Cerebellar cortex (tissue), 1 donor: ENCODE measurements at regions not wholly inside any gene's neighbourhood (a gene's known extent, or its start where the extent isn't known, plus 50 kb on each side); places are given as distances from the start of the nearest gene placed in this dataset.
"Not testable (repeated sequence)": the region's sequence is repeated elsewhere in the genome, so short reads cannot be mapped to it uniquely, and the experiment has no call there.

ENCODE experiments used
- DNase-seq: peaks from one replicate; pipeline ENCODE4 v3.0.0-alpha.2; 2015; ENCODE audit warnings: low spot score

DNA sequence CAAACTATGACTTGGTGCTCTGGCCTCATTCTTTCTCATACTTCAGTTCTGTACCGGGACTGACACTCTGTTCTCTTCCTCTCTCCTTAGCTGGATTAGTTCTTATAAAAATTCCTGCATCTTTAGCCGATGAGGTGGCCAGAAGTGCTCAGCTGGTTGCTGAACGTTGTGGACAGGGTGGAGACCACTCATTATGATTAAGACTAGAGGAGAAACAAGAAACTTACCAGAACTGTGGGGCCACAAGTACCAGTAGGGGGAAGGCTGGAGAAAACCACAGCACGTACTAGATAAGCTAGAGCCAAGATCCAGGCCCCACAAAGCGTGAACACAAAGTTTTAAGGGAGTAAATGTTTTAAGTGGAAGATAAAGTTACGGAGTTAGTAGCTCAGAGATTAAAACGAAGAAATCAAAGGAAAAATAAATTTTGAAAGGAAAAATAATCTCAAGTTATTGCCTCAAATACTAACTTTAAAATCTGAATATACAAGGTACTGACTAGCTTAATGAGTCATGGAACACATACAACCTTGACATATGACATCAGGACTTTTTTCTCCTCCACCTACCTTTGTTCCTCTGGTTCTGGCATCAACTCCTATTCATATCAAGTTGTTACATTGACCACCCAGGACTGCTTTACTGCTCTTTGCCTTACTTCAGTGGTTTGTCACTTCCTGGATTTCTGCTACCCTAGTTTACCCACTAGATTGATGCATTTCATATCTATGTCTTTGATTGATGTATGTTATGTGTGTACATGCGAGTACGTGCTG lies 469.0 kb downstream of the TFEC start:
- no peak for DNase-seq

DNA sequence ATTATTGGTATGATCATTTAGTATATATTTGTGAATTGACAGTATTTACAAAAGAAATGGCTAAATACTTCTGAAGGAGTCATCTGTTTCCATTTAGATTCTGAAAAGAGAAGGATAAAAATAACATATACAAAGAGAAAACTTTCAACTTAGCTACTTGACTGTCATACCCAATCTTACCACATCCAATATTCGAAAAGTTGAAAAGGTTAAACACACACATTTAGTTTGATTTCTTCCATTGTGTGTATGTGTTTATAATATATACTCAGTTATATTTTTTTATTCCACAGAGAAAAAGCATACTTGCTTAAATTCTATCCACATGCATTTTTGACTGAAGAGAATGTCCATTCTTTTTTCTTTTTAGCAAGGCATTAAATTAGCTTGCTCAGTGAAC lies 470.7 kb downstream of the TFEC start:
- DNase-seq: no peak

DNA sequence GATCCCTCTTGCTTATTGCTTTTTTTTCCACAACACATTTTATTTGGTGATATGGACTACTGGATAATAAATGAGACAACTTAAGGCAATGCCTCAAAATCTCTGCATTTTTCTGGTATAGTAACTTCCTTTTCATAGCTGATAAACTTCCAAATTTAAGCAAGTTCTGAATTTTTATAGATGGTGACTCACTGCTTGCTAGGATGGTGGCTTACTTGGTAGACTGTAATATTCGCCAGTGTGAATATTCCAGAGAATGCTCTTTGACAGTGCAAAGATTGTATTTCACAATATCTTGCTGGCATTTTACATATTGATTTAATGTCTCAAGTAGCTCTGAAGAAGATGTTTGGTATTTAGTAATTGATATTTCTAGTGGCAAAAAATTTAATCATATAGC lies 472.4 kb downstream of the TFEC start:
- DNase-seq: no peak

DNA sequence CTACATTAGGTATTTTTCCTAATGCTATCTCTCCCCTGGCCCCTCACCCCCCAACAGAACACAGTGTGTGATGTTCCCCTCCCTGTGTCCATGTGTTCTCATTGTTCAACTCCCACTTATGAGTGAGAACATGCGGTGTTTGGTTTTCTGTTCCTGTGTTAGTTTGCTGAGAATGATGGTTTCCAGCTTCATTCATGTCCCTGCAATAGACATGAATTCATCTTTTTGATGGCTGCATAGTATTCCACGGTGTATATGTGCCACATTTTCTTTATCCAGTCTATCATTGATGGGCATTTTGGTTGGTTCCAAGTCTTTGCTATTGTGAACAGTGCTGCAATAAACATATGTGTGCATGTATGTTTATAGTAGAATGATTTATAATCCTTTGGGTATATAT lies 473.3 kb downstream of the TFEC start:
- DNase-seq: not testable (repeated sequence)

DNA sequence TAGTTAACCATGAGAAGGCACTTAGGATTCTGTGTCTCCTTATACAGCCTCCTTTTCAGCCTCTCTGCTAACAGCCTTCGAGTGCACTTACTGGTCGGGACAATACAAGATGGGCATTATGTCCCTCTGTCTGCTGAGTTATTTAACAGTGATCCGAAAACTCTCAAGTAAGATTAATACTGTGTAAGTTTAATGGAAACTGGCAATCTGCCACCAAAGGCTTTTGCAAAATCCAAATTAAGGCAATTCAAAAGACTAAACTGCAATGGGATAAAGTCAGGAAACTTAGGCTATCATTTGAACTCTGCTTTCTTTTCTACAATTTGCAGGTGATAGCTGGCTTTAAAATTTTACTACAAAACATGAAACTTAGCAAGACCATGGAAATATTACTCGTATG lies 477.8 kb downstream of the TFEC start:
- no peak for DNase-seq

DNA sequence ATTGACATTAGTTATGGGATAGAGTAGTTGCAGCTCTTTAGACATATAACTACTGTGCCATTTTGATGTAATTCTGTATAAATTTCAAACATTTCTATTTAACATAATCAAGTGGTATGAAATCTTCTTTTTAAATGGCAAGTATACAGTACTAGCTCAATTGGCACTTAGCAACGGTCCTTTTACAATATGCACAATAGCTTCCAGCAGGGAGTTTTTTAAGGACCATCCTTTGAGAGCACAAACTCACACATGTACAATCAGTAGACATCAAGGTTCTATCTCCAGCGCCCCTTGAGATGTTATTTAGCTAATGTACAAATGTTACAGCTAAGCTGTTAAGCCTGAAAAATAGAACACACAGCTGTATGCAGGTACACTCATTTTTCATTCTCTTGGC lies 480.7 kb downstream of the TFEC start:
- DNase-seq: no peak

DNA sequence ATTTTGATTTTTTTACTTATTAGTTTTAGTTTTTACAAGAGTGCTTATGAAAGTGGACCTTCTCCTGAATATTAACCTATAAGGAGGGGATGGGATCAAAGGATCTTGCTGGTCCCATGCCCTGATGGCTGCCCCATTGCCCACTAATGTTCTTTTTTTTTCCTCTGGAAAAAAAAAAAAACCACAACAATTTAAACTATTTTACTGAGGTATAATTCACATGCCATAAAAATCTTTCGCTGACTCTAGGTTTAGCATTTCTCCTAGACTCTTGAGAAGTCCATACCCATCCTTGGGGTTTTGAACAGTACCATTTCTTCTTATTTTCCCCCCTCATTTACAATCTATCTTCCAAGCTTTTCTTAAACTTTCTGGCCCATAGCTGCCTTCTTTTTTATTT lies 481.8 kb downstream of the TFEC start:
- DNase-seq: no peak

DNA sequence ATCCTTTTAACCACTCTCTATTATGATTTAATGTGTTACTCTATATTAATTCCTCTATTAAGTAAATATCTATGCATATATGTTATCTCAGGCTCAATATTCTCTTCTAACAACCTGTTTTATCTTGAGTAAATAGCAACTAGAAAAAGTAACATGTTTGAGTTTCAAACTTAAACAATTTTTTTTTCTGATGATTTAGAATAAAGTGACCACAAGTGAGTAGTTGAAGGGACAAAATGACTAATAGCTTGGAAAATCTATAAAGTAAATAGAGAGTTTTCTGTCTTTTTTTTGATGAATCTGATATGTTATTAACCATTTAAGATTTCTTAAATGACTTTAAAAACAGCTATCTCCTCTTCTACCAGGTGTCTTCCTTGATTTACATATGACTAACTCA lies 483.8 kb downstream of the TFEC start:
- DNase-seq: no peak

DNA sequence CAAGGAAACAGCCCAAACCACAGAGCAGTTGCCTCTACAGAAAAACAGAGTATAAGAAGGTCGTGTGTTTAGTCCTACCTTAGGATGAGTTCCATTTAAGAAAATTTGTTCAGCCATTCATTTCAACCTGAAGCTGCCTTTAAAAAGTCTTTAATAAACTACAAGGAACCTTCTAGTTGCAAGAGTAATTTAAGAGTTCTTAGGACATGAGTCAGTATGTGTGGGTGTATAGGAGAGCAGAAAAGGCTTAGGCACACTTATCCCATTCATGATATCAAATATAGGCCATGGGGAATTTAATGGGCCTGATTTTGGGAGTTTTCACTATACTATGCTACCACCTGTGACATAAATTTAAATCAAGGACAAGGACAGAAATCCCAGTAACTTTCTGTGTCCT lies 496.8 kb downstream of the TFEC start:
- DNase-seq: no peak

DNA sequence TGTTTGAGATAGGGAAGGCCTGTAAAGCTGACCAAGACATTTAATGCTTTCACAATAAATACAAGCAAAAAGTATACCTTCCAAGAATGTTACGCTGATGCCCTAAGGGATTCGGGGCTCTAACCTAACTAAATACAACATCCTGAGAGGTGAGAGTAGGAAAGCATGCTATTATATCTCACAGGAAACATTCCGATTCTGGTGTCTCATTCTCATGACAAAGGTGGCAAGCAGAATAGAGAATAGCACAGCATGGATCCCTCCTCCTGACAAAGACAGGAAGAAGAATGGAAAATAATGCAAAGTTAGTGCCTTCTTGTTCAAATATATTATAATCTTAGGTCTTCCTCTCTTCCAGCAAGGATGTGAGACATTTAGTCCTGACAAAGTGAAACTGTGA lies 504.3 kb downstream of the TFEC start:
- DNase-seq: no peak

DNA sequence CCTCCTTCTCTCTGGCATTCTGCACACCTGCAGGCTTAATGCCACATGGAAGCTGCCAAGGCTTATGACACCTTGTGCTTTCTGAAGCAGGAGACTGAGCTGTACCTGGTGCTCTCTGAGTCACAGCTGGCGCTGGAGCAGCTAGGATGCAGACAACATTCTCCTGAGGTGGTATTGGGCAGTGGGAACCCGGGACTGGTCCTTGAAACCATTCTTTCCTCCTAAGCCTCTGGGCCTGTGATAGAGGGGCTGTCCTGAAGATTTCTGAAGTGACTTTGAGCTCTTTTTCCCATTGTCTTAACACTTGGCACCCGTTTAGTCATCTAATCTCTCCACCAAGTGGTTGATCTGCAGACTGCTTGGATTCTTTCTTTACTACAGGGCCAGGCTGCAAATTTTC lies 508.4 kb downstream of the TFEC start:
- DNase-seq: no peak

DNA sequence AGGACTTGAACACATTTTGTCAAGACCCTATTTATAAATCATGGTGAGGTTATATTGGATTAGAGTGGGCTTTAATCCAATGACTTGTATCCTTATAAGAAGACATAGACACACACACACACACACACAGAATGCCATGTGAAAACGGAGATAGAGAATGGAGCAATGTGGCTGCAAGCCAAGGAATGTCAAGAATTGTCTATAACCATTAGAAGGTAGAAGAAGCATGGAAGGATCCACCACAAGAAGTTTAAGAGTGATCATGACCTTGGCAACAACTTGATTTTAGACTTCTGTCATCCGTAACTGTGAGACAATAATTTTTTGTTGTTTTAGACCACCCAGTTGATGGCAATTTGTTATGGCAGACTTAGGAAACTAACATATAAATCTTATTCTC lies 514.2 kb downstream of the TFEC start:
- no peak for DNase-seq

DNA sequence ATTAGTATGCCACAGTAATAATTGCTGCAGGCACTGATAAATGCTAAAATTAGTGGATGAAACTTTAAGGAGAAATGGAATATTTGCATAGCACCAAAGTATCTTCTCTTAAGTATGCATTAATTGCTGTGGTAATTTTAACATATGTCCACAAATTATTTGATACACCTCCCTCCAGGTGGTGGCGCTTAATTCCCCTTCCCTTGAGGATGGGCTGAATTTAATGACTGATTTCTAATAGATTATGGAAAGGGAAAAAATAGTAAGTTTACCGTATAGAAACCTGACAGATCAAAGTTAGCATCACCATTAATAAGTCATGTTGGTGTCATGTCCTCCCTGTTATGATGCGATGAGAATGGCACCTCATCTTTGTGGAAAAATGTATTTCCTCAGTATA lies 519.2 kb downstream of the TFEC start:
- DNase-seq: no peak

DNA sequence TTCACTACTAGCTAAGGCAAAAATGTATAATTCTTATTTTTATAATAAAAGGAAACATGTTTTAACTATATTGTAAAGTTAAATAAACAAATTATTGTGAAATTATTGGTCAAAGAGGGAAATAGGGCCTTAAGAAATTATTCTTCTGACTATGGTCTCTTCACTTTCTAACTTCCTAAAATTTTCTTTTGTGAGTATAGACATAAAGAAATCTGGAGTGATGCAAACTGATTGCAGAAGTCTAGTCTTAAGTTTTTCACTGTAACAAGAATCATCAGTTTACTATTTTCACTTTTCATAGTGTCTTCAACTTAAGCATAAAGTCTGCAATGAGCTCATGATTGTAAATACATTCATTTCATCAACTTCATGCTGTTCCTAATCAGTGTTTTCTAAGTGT lies 525.4 kb downstream of the TFEC start:
- no peak for DNase-seq

DNA sequence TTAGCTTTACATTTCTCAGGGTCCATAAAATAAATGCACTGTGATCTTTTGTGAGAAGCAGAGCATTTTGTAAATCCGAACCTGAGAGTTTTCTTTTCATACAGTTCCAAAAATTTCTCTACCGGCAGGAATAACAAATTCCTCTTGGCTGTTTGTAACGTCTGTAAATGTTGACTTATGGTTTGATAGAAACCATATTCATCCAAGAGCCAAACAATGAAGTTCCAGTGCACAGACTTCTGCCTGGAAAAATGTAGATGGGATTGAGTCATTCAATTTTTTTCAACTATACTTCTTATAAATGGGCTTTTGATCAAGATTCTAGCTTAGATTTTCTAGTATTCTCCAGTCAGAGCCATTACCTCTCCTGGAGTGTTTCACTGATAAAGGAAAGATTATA lies 530.6 kb downstream of the TFEC start:
- DNase-seq: no peak

DNA sequence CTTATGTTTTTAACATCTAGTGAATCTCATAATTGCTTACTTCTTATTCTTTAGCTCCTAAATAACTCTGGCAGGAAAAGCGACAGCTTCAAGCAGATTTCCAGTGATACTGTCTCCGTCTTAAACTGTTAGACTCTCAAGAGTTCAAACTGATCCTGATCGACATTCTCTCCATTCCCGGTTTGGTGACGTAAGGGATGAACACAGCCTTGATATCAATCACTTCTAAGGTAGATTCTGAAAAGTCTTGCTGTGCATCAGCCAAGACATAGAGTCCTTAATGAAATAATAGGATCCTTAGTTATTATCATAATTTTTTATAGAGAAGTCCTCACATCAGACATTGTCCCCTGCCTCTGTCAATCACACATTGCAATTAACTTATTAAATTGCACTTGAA lies 534.6 kb downstream of the TFEC start:
- DNase-seq: no peak

DNA sequence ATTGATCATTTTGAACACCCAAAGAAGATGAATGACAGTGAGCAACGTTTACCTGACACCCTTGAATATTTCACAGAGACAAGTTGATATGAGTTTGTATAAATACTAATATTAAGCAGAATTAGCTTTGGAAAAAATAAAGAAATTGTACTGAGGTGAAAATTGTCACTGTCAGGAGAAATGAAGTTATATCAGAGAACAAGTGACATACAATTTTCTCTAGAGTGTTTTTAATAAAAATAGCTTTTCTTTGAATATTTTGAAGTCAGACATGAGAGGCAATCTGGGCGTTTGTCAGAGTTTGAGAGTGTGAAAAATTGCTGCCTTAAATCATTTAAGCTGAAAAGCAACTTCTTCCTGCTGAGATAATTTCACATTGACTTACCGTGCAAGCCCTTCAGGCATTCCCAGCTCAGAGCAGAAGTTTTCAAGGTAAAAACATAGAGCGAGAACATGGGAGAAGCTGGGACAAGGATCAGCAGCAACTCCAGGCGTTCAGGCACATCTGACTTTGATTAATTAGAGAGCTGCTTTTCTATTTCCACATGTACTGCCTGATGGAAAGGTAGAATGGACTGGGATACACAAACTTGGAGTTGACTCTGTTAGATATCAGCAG lies 535.9 kb downstream of the TFEC start:
- no peak for DNase-seq

DNA sequence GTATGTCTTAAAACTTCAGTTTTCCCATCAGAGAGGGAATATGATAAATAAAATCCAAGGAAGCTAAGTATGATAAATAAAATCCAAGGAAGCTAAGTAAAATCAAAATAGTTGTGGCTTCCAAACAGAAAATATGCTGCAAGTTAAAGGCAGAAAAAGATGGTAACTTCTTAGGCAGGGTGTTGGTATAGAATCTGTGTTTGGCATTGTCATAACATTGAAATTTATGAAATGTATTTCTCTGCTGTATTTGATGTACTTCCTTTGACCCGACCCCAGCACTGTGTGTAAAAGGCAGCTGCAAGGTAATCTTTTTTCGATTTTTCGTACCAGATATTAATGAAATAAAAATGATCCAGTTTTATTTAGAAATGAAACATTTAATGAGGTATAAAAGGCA lies 537.2 kb downstream of the TFEC start:
- no peak for DNase-seq

DNA sequence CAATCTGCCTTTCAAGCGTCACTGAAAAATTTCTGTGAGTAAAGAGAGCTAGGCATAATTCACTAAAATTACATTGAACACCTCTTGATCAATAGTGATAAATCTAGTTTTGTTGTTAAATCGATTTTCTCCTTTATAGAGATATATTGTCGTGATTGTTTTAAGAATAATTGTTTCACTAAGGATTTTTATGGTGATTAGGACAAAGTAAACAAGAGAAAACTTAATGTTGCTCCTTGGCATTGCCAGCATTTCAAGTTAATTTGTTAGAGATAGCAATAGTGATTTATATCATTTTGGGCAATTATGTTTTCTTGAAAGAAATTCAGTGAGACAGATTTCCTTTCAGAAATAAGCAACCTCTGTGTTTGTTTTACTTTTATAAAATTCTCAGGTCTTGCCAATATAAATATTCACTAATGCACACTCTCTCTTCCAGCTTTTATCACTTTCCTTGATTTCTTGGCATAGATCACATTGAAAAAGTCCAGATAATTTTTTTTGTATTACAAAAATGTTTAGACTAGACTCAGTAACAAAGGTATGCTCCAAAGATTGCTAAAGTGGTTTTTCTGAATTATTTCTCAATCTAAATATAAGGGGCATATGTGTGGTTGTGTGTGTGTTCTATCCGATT lies 538.7 kb downstream of the TFEC start:
- DNase-seq: no peak

DNA sequence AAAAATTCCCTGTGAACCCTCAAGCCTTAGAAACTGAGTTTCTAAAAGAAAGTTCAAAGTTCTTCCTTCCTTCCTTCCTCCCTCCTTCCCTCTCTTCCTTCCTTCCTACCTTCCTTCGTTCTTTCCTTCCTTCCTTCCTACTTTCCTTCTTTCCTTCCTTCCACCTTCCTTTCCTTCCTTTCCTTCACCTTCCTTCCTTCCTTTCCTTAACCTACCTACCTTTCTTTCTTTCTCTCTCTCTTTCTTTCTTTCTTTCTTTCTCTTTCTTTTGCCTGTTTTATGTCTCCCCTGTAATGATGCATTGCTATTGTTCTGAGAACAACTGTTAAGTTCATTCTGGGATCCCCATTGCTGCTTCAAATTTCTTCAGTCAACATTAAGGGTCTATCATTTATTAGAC lies 551.1 kb downstream of the TFEC start:
- no peak for DNase-seq

DNA sequence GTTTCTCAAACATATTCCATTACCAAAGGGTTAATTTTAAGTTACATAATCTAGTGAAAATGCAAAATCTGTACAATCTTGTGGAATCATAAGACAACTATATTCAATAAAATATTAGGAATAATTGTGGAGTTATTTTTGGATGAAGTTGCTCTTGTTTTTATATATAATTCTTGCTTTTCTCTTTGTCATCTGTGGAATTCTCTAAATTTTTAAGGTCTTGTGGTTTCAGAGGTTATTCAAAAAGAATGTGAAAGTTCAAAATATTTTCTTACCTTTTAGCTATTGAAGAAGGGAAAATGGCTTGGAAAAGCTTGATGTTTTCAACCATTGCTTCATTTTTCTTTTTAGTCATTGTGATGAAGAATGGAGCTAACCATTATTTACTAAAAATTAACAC lies 552.1 kb downstream of the TFEC start:
- no peak for DNase-seq

DNA sequence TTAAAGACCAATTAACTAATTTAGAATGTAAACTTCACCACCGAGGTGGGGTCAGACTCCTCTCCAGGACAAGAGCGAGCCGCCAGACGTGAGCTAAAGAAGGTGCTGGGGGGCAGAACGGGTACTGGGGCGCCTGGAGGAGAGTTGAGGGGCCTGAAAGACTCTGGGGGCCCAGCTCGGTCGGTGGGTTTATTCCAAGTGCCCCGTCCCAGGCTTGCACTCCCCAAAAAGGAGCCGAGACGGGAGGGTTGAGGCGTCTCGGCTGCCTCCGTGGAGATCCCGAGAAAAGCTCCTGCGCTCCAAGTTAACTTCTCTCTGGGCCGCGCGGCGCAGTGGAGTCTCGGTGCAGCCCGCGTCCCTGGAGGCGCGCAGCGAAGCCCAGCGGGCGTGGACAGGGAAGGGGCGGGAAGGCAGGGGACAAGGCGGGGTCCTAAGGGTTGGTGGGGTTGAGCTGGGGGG lies 553.3 kb downstream of the TFEC start:
- DNase-seq: no peak

DNA sequence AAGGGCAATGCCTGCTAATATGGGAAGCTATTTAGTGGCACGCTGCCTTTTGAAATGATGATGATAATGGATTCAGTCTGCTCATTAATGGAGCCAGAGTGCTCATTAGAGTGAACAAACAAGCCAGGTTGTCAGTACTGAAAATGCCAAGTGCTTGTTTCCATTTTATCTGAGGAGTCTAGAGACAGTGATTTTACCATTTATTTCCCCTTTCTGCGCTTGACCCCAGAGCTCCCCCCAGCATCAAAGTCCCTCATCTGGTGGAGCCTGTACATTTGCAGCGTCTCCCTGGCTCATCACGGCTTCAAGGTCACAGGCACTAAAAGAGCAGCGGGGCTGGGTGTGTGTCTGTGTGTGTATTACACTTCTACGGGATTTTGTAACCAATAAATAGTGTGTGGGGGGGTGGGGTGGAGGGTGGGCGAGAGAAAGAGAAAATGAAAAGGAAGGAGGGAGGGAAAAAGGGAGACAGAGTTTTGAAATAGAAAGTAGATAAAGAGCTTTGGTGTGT lies 553.8 kb downstream of the TFEC start:
- DNase-seq: no peak
